ENCODE measurements at regions not wholly inside any gene's neighbourhood (a gene's known extent, or its start where the extent isn't known, plus 50 kb on each side); places are given as distances from the start of the nearest gene placed in this dataset.

DNA sequence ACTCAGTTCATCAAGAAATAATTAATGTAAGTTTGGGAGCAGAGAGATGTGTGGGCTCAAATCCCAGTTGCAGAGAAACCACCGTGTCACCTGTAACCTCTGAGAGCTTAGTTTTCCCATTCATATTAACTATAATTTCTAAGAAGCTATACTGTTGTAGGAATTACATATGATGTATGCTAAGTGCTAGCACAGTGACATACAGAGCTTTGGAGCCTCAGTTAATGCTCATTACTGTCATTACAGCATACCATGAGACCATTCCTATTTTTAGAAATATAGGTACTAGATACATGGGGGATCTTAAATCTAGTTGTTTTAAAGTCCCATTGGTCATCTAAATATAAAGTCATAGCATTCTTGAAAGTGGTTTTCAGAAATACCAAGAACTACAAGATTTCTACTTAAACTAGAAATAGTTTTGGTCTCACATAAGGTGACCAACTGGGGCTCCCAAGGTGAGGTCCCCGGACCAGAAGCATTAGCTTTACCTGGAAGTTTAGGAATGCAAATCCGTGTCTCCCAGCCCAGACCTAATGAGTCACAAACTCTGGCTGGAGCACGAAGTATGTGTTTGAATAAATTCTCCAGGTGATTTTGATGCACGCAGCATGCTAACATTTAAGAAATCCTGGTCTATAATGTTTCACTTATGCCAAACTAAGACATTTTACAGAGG, 144.6 kb downstream of the LACC1 start:
- TF ChIP-seq, protein P1, sequence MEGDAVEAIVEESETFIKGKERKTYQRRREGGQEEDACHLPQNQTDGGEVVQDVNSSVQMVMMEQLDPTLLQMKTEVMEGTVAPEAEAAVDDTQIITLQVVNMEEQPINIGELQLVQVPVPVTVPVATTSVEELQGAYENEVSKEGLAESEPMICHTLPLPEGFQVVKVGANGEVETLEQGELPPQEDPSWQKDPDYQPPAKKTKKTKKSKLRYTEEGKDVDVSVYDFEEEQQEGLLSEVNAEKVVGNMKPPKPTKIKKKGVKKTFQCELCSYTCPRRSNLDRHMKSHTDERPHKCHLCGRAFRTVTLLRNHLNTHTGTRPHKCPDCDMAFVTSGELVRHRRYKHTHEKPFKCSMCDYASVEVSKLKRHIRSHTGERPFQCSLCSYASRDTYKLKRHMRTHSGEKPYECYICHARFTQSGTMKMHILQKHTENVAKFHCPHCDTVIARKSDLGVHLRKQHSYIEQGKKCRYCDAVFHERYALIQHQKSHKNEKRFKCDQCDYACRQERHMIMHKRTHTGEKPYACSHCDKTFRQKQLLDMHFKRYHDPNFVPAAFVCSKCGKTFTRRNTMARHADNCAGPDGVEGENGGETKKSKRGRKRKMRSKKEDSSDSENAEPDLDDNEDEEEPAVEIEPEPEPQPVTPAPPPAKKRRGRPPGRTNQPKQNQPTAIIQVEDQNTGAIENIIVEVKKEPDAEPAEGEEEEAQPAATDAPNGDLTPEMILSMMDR (conservative IDR thresholded peaks at IDR 0.05 in 1 of 2, IDR thresholded peaks at IDR 0.05 in 1 of 2; ENCODE audit: extremely low read depth in 1 of 2, insufficient read depth in 1 of 2, low read depth in 1 of 2, low read length in 2 of 2) = no peak
- no peak for TF ChIP-seq EZH2 (IDR thresholded peaks at IDR 0.05; ENCODE audit: borderline replicate concordance, low read length)

Measured in mammary epithelial cell (primary cell).